Large intestine (tissue), 3 donors: ENCODE measurements at regions not wholly inside any gene's neighbourhood (a gene's known extent, or its start where the extent isn't known, plus 50 kb on each side); places are given as distances from the start of the nearest gene placed in this dataset.

Experiments used
- DNase-seq, 2 donors: peaks; one replicate each; pipeline versions ENCODE4 v3.0.0 to v3.0.0-alpha.2; 2013
- H3K27ac ChIP-seq: one replicate; pipeline ENCODE4 v1.5.1; 2013; ENCODE audit warnings: low read length
- H3K27me3 ChIP-seq: 2 replicates; pipeline ENCODE4 v1.6.1; 2013; ENCODE audit warnings: low read length; ENCODE audit not compliant: control insufficient read depth, insufficient read depth
- H3K36me3 ChIP-seq: 2 replicates; pipeline ENCODE4 v1.6.1; 2013; ENCODE audit warnings: low read length; ENCODE audit not compliant: control insufficient read depth, insufficient read depth
- H3K4me1 ChIP-seq: one replicate; pipeline ENCODE4 v1.6.1; 2013; ENCODE audit warnings: low read length; ENCODE audit not compliant: control insufficient read depth, insufficient read depth
- H3K4me3 ChIP-seq: one replicate; pipeline ENCODE4 v1.5.1; 2013; ENCODE audit warnings: low read length
- H3K9me3 ChIP-seq: one replicate; pipeline ENCODE4 v1.6.1; 2013; ENCODE audit warnings: mild to moderate bottlenecking, low read depth, low read length, moderate library complexity; ENCODE audit not compliant: control insufficient read depth
- WGBS: methylation state at CpG from one replicate; pipeline ENCODE4 v1.1.5; 2013; ENCODE audit warnings: low lambda C conversion rate; ENCODE audit not compliant: insufficient coverage; 5-methylcytosine and 5-hydroxymethylcytosine counted together

- Histone ChIP-seq H3K9me3 (peaks cover 3% of the 10 kb centered on the region), H3K27me3 (no peaks in the 10 kb centered on the region), H3K4me1 (peaks cover 11% of the 10 kb centered on the region), H3K36me3 (no peaks in the 10 kb centered on the region), H3K4me3 (no peak overlapping the region), H3K27ac (peak overlapping the region; percentile 14)
- no peak for DNase-seq
- 100% methylated on average over 1 of the region's 7 CpGs for WGBS
These were observed 71.9 kb downstream of the MRPL46 start for GRCh38 chr15:88395241-88395640.

- H3K4me1 ChIP-seq = peaks cover 11% of the 10 kb centered on the region
- no CpG with 5 or more reads among the region's 1 CpG for WGBS
- no peak overlapping the region for H3K4me3 ChIP-seq
- DNase-seq = no peak
- H3K9me3 ChIP-seq = peaks cover 3% of the 10 kb centered on the region
- H3K36me3 ChIP-seq = no peaks in the 10 kb centered on the region
- no peak overlapping the region for H3K27ac ChIP-seq
- H3K27me3 ChIP-seq = no peaks in the 10 kb centered on the region
These were observed 72.5 kb downstream of the MRPL46 start for GRCh38 chr15:88394553-88395145.

- Histone ChIP-seq H3K4me1 (peaks cover 14% of the 10 kb centered on the region), H3K9me3 (peaks cover 3% of the 10 kb centered on the region), H3K27ac (no peak overlapping the region), H3K27me3 (no peaks in the 10 kb centered on the region), H3K36me3 (no peaks in the 10 kb centered on the region), H3K4me3 (no peak overlapping the region)
- 90% methylated on average over 2 of the region's 6 CpGs for WGBS
- DNase-seq = no peak
These were observed 73.3 kb downstream of the MRPL46 start for GRCh38 chr15:88393719-88394519.

GRCh38 chr15:88391700-88392099, 75.5 kb downstream of the MRPL46 start:
- no CpG with 5 or more reads among the region's 2 CpGs for WGBS
- H3K27me3 ChIP-seq = no peaks in the 10 kb centered on the region
- peak; percentile 59 to 76 for DNase-seq

GRCh38 chr15:88391006-88391405, 76.2 kb downstream of the MRPL46 start:
- H3K4me3 ChIP-seq = no peak overlapping the region
- no peak for DNase-seq
- no peak overlapping the region for H3K27ac ChIP-seq
- H3K36me3 ChIP-seq = no peaks in the 10 kb centered on the region
- H3K4me1 ChIP-seq = peaks cover 15% of the 10 kb centered on the region
- WGBS = no CpG with 5 or more reads among the region's 12 CpGs
- H3K27me3 ChIP-seq = no peaks in the 10 kb centered on the region
- H3K9me3 ChIP-seq = peaks cover 9% of the 10 kb centered on the region

More at GRCh38 chr15:88391700-88392099, 75.5 kb downstream of the MRPL46 start:
- H3K27ac ChIP-seq = no peak overlapping the region
- no peaks in the 10 kb centered on the region for H3K36me3 ChIP-seq
- peaks cover 4% of the 10 kb centered on the region for H3K9me3 ChIP-seq
- no peak overlapping the region for H3K4me3 ChIP-seq
- H3K4me1 ChIP-seq = peaks cover 22% of the 10 kb centered on the region

GRCh38 chr15:88390164-88390901, 76.9 kb downstream of the MRPL46 start:
- H3K36me3 ChIP-seq = no peaks in the 10 kb centered on the region

GRCh38 chr15:88389120-88389519, 78.1 kb downstream of the MRPL46 start:
- WGBS = 100% methylated on average over 3 of the region's 5 CpGs
- peaks cover 13% of the 10 kb centered on the region for H3K4me1 ChIP-seq
- H3K36me3 ChIP-seq = no peaks in the 10 kb centered on the region
- no peaks in the 10 kb centered on the region for H3K27me3 ChIP-seq
- no peak overlapping the region for H3K27ac ChIP-seq
- H3K9me3 ChIP-seq = peaks cover 6% of the 10 kb centered on the region
- H3K4me3 ChIP-seq = no peak overlapping the region
- DNase-seq = peak in 1 of 2 donors; percentile 41

More at GRCh38 chr15:88390164-88390901, 76.9 kb downstream of the MRPL46 start:
- peaks cover 6% of the 10 kb centered on the region for H3K9me3 ChIP-seq
- peaks cover 14% of the 10 kb centered on the region for H3K4me1 ChIP-seq
- DNase-seq = no peak
- no CpG with 5 or more reads among the region's 4 CpGs for WGBS
- H3K27me3 ChIP-seq = no peaks in the 10 kb centered on the region
- no peak overlapping the region for H3K4me3 ChIP-seq
- H3K27ac ChIP-seq = no peak overlapping the region

- peaks cover 13% of the 10 kb centered on the region for H3K4me1 ChIP-seq
- H3K36me3 ChIP-seq = no peaks in the 10 kb centered on the region
- WGBS = no CpG with 5 or more reads among the region's 3 CpGs
- no peaks in the 10 kb centered on the region for H3K27me3 ChIP-seq
- DNase-seq = peak; percentile 54 to 77
- no peak overlapping the region for H3K4me3 ChIP-seq
- H3K27ac ChIP-seq = no peak overlapping the region
- peaks cover 6% of the 10 kb centered on the region for H3K9me3 ChIP-seq
These were observed 78.5 kb downstream of the MRPL46 start for GRCh38 chr15:88388686-88389085.

GRCh38 chr15:88385078-88385700, 82.0 kb downstream of the MRPL46 start:
- H3K9me3 ChIP-seq = peaks cover 6% of the 10 kb centered on the region
- H3K27ac ChIP-seq = no peak overlapping the region
- H3K4me3 ChIP-seq = no peak overlapping the region
- WGBS = 17% methylated on average over 1 of the region's 2 CpGs
- H3K27me3 ChIP-seq = no peaks in the 10 kb centered on the region
- H3K4me1 ChIP-seq = peaks cover 13% of the 10 kb centered on the region
- DNase-seq = no peak
- H3K36me3 ChIP-seq = no peaks in the 10 kb centered on the region

GRCh38 chr15:88383354-88383753, 83.8 kb downstream of the MRPL46 start:
- H3K9me3 ChIP-seq = peaks cover 6% of the 10 kb centered on the region
- no CpG with 5 or more reads among the region's 1 CpG for WGBS
- H3K36me3 ChIP-seq = no peaks in the 10 kb centered on the region
- H3K4me1 ChIP-seq = peaks cover 7% of the 10 kb centered on the region
- H3K27me3 ChIP-seq = no peaks in the 10 kb centered on the region
- no peak for DNase-seq
- no peak overlapping the region for H3K27ac ChIP-seq
- H3K4me3 ChIP-seq = no peak overlapping the region
